ENCODE measurements at regions not wholly inside any gene's neighbourhood (a gene's known extent, or its start where the extent isn't known, plus 50 kb on each side); places are given as distances from the start of the nearest gene placed in this dataset.

DNA sequence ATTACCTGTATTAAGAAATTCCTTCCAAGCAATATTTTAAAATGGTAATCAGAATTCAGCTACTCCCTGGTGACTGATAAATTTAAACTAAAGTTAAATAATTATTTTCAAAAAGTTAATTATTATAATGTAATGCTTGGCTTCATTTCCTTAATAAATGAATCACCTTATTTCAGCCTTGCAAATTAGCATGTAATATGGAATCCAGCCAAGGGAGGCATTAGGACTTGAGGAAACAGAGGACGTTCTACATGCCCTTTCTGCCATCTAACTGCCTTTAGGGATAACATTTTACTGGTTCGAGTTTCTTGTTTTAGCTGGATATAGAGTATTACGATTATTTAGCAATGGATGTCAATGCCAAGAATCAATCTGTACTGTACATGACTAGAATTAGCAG lies 636.3 kb downstream of the TSN start:
- Histone ChIP-seq H3K27me3 (replicated peaks in 1 of 4; ENCODE audit: control insufficient read depth in 3 of 4, extremely low read depth in 1 of 4, insufficient read depth in 3 of 4, low read length in 3 of 4) (no peaks in the 10 kb centered on the region), H3K23ac (ENCODE audit: insufficient read length) (no peak overlapping the region), H2BK12ac (ENCODE audit: low read depth, low read length) (no peak overlapping the region), H4K91ac (replicated peaks; ENCODE audit: insufficient read length, low read length) (no peak overlapping the region), H3K4me3 (ENCODE audit: extremely low read depth in 1 of 4, insufficient read depth in 2 of 4, low read depth in 3 of 4, low read length in 4 of 4) (no peak overlapping the region), H3K9ac (replicated peaks in 1 of 4; ENCODE audit: extremely low read depth in 1 of 4, low read depth in 3 of 4, low read length in 3 of 4) (no peak overlapping the region), H3K9me3 (ENCODE audit: insufficient read depth in 2 of 2, low read depth in 1 of 2, low read length in 1 of 2) (0 out of 4 replicates have a peak, but pooled peaks cover 0 to 3% of the 10 kb centered on the region in 2 experiments), H3K79me2 (ENCODE audit: control insufficient read depth in 1 of 2, insufficient read depth in 2 of 2, low read length in 2 of 2) (no peaks in the 10 kb centered on the region), H3K4ac (replicated peaks; ENCODE audit: insufficient read length, low read depth, low read length) (no peak overlapping the region), H2BK15ac (ENCODE audit: low read length) (no peak overlapping the region), H3K27ac (ENCODE audit: low read depth, low read length) (no peak overlapping the region), H4K5ac (ENCODE audit: insufficient read length, low read depth, low read length) (no peak overlapping the region), H3K36me3 (ENCODE audit: control insufficient read depth in 2 of 4, insufficient read depth in 4 of 4, low read length in 3 of 4) (no peaks in the 10 kb centered on the region), H2AK5ac (ENCODE audit: low read depth, low read length) (no peak overlapping the region), H3K79me1 (ENCODE audit: low read depth, low read length) (no peaks in the 10 kb centered on the region), H4K20me1 (replicated peaks in 1 of 2; ENCODE audit: control insufficient read depth in 1 of 2, insufficient read depth in 2 of 2, low read length in 2 of 2) (peaks cover 0 to 3% of the 10 kb centered on the region in 2 experiments), H3K14ac (ENCODE audit: insufficient read length) (no peak overlapping the region), H2BK120ac (replicated peaks; ENCODE audit: low read depth, low read length) (no peak overlapping the region), H4K8ac (ENCODE audit: extremely low read depth, insufficient read depth, low read length) (no peak overlapping the region), H3K56ac (replicated peaks; ENCODE audit: insufficient read length, low read depth, low read length) (no peak overlapping the region), H3K4me1 (replicated peaks in 1 of 4; ENCODE audit: control insufficient read depth in 3 of 4, insufficient read depth in 4 of 4, low read length in 3 of 4) (no peaks in the 10 kb centered on the region), H2BK20ac (ENCODE audit: low read length) (no peak overlapping the region), H2AFZ (ENCODE audit: low read length) (no peak overlapping the region), H2BK5ac (ENCODE audit: low read depth, low read length) (no peak overlapping the region), H3K18ac (ENCODE audit: extremely low read depth, low read length) (no peak overlapping the region), H3K4me2 (ENCODE audit: insufficient read depth in 1 of 2, low read depth in 2 of 2, low read length in 2 of 2) (no peak overlapping the region), H3K23me2 (ENCODE audit: low read depth, low read length) (no peaks in the 10 kb centered on the region)
- FAIRE-seq: no peak
- ChIA-PET POLR2A (ENCODE audit: partially characterized antibody) (no interaction called here), CTCF (ENCODE audit: partially characterized antibody) (no interaction called here)
- DNase-seq (ENCODE audit: low read depth in 1 of 2, low spot score in 2 of 2): no peak
- WGBS, 2 experiments (ENCODE audit: extremely low coverage in 1 of 2, insufficient coverage in 1 of 2, insufficient read length in 1 of 2, insufficient replicate concordance in 2 of 2, low coverage in 1 of 2, low lambda C conversion rate in 2 of 2, missing lambda C conversion rate in 1 of 2): 78% methylated on average over 3 of the region's 3 CpGs; no CpG with 5 or more reads in 1 of the 2 experiments
- TF ChIP-seq CTCF (IDR thresholded peaks at IDR 0.05; ENCODE audit: control extremely low read depth in 1 of 3, insufficient read depth in 1 of 3, low read depth in 1 of 3, low read length in 3 of 3): no peak
- TF ChIP-seq HDAC2 (IDR thresholded peaks at IDR 0.05; ENCODE audit: borderline replicate concordance in 1 of 2, low read depth in 2 of 2, low read length in 2 of 2): no peak
- no peak for TF ChIP-seq FOSL1 (IDR thresholded peaks at IDR 0.05; ENCODE audit: insufficient read depth, low read depth, low read length)
- TF ChIP-seq BACH1 (IDR thresholded peaks at IDR 0.05; ENCODE audit: low read length): no peak
